SK-N-SH treated with all-trans-retinoic acid at 6 μM for 48 hours (cell line): ENCODE measurements at regions not wholly inside any gene's neighbourhood (a gene's known extent, or its start where the extent isn't known, plus 50 kb on each side); places are given as distances from the start of the nearest gene placed in this dataset.

Source experiments
- ATAC-seq: fragments of 200-7000 bp; cut with Tn5 transposase; 3 replicates; pipeline ENCODE4 v1.9.1; 2020; ENCODE audit warnings: mild to moderate bottlenecking, moderate library complexity
- ARNTL ChIP-seq: fragments of 450-650 bp; formaldehyde crosslinking; IDR thresholded peaks from 2 replicates; pipeline ENCODE4 v1.5.0; 2020; ENCODE audit warnings: low read depth, mild to moderate bottlenecking, moderate library complexity, borderline replicate concordance
- BACH2 ChIP-seq: fragments of 250-450 bp; sonication (Bioruptor Pico); IDR thresholded peaks from 2 replicates; pipeline ENCODE4 v1.9.0; 2021; ENCODE audit warnings: mild to moderate bottlenecking, borderline replicate concordance
- CSDC2 ChIP-seq: fragments of 250-450 bp; sonication (Bioruptor Pico); IDR thresholded peaks from 2 replicates; pipeline ENCODE4 v1.5.0; 2020; ENCODE audit warnings: mild to moderate bottlenecking, moderate library complexity
- ESRRG ChIP-seq: fragments of 250-450 bp; sonication (Bioruptor Pico); IDR thresholded peaks from 2 replicates; pipeline ENCODE4 v1.6.1; 2021; ENCODE audit warnings: mild to moderate bottlenecking
- GLIS3 ChIP-seq: fragments of 250-450 bp; sonication (Bioruptor Pico); IDR thresholded peaks from 2 replicates; pipeline ENCODE4 v1.5.0; 2020; ENCODE audit warnings: mild to moderate bottlenecking, moderate library complexity
- ISL1 ChIP-seq: fragments of 250-450 bp; sonication (Bioruptor Pico); IDR thresholded peaks from 2 replicates; pipeline ENCODE4 v2.1.2; 2022; ENCODE audit warnings: mild to moderate bottlenecking, moderate library complexity
- OSR1 ChIP-seq: fragments of 250-450 bp; sonication (Bioruptor Pico); IDR thresholded peaks from 2 replicates; pipeline ENCODE4 v1.8.0; 2022; ENCODE audit warnings: moderate library complexity, mild to moderate bottlenecking, inconsistent platforms
- PPARA ChIP-seq: fragments of 250-450 bp; sonication (Bioruptor Pico); IDR thresholded peaks from 2 replicates; pipeline ENCODE4 v1.5.0; 2020; ENCODE audit warnings: mild to moderate bottlenecking, borderline replicate concordance
- RARB ChIP-seq: fragments of 250-450 bp; sonication (Bioruptor Pico); IDR thresholded peaks from 2 replicates; pipeline ENCODE4 v1.8.0; 2021; ENCODE audit warnings: mild to moderate bottlenecking, moderate library complexity
- SNAI2 ChIP-seq: fragments of 250-450 bp; sonication (Bioruptor Pico); IDR thresholded peaks from 2 replicates; pipeline ENCODE4 v1.5.0; 2020; ENCODE audit warnings: mild to moderate bottlenecking, moderate library complexity
- TCF4 ChIP-seq: fragments of 250-450 bp; sonication (Bioruptor Pico); IDR thresholded peaks from 2 replicates; pipeline ENCODE4 v1.8.0; 2021; ENCODE audit warnings: mild to moderate bottlenecking, moderate library complexity, borderline replicate concordance
- TOX ChIP-seq: fragments of 250-450 bp; sonication (Bioruptor Pico); IDR thresholded peaks from 2 replicates; pipeline ENCODE4 v1.8.0; 2021; ENCODE audit warnings: mild to moderate bottlenecking, moderate library complexity, borderline replicate concordance
- ZC3H10 ChIP-seq: fragments of 250-450 bp; sonication (Bioruptor Pico); IDR thresholded peaks from 2 replicates; pipeline ENCODE4 v1.5.1; 2021; ENCODE audit warnings: mild to moderate bottlenecking, moderate library complexity
- ZFP3 ChIP-seq: fragments of 250-450 bp; sonication (Bioruptor Pico); IDR thresholded peaks from 2 replicates; pipeline ENCODE4 v1.5.0; 2020; ENCODE audit warnings: mild to moderate bottlenecking, moderate library complexity
- ZFP30 ChIP-seq: fragments of 450-650 bp; formaldehyde crosslinking; IDR thresholded peaks from 2 replicates; pipeline ENCODE4 v1.5.0; 2022; ENCODE audit warnings: mild to moderate bottlenecking, moderate library complexity
- ZNF565 ChIP-seq: fragments of 450-650 bp; formaldehyde crosslinking; conservative IDR thresholded peaks from 2 replicates; pipeline ENCODE4 v1.5.0; 2020; ENCODE audit warnings: low read depth, mild to moderate bottlenecking, moderate library complexity
- ZNF70 ChIP-seq: fragments of 450-650 bp; formaldehyde crosslinking; IDR thresholded peaks from 2 replicates; pipeline ENCODE4 v1.5.0; 2020; ENCODE audit warnings: mild to moderate bottlenecking, moderate library complexity
- ZNF8 ChIP-seq: fragments of 450-650 bp; formaldehyde crosslinking; IDR thresholded peaks from 2 replicates; pipeline ENCODE4 v1.5.0; 2020; ENCODE audit warnings: mild to moderate bottlenecking, moderate library complexity
- TF ChIP-seq, protein P1 (sequence below): fragments of 250-450 bp; sonication (Bioruptor Pico); IDR thresholded peaks from 2 replicates; pipeline ENCODE4 v1.8.0; 2020; ENCODE audit warnings: mild to moderate bottlenecking, moderate library complexity, borderline replicate concordance
- TF ChIP-seq, protein P2 (sequence below): fragments of 250-450 bp; sonication (Bioruptor Pico); IDR thresholded peaks from 2 replicates; pipeline ENCODE4 v1.8.0; 2021; ENCODE audit warnings: low read depth, mild to moderate bottlenecking, moderate library complexity, borderline replicate concordance
- TF ChIP-seq, protein P3 (sequence below): fragments of 250-450 bp; sonication (Bioruptor Pico); IDR thresholded peaks from 2 replicates; pipeline ENCODE4 v1.5.1; 2020; ENCODE audit warnings: low read depth, mild to moderate bottlenecking, moderate library complexity
- TF ChIP-seq, protein P4 (sequence below): fragments of 250-450 bp; sonication (Bioruptor Pico); IDR thresholded peaks from 2 replicates; pipeline ENCODE4 v1.5.1; 2021; ENCODE audit warnings: mild to moderate bottlenecking, moderate library complexity

DNA sequence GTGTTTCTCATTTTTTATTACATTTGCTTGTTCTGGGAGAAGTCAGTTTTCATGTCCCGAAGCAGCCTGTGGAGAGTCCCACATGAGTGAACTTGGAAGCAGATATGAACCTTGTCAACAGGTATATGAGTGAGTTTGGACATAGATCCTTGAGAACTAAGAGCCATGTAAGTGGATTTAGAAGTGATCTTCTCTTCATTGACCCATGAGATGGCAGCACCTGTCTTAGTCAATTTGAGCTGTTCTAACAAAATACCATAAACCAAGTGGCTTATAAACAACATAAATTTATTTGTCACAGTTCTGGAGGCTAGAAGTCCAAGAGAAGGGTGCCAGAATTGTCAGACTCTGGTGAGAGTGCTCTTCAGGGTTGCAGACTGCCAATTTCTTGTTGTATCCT is 1043.8 kb downstream of the ADGRL3 start:
- ATAC-seq: no peak
- no peak for TF ChIP-seq PPARA (CRISPR knock-in tag)
- TF ChIP-seq TOX: no peak
- no peak for TF ChIP-seq GLIS3 (CRISPR knock-in tag)
- TF ChIP-seq, protein P1, sequence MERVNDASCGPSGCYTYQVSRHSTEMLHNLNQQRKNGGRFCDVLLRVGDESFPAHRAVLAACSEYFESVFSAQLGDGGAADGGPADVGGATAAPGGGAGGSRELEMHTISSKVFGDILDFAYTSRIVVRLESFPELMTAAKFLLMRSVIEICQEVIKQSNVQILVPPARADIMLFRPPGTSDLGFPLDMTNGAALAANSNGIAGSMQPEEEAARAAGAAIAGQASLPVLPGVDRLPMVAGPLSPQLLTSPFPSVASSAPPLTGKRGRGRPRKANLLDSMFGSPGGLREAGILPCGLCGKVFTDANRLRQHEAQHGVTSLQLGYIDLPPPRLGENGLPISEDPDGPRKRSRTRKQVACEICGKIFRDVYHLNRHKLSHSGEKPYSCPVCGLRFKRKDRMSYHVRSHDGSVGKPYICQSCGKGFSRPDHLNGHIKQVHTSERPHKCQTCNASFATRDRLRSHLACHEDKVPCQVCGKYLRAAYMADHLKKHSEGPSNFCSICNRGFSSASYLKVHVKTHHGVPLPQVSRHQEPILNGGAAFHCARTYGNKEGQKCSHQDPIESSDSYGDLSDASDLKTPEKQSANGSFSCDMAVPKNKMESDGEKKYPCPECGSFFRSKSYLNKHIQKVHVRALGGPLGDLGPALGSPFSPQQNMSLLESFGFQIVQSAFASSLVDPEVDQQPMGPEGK (CRISPR knock-in tag): no peak
- no peak for TF ChIP-seq OSR1 (CRISPR knock-in tag)
- no peak for TF ChIP-seq ZC3H10 (CRISPR knock-in tag)
- TF ChIP-seq ZFP30 (CRISPR knock-in tag): no peak
- no peak for TF ChIP-seq ARNTL (CRISPR knock-in tag)

DNA sequence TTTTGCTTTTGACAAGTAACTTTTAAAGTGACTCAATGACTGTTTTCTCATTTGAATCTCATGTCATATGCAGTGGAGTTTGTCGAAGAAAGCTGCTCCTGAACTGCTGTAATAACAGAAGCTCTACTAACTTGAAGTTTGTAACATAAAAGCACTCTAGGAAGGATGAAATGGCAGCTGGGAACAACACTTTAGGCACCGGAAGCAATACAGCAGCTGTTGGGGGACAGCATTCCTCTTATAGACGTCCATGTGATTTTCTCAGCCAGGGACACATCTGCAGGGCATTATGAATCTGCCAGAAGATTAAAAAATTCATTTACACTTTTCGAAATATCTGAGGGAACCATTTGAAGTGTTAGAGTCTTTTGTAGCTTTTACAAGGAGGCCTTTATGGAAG is 1035.8 kb downstream of the ADGRL3 start:
- no peak for TF ChIP-seq TOX
- no peak for TF ChIP-seq OSR1 (CRISPR knock-in tag)
- TF ChIP-seq SNAI2 (CRISPR knock-in tag): no peak
- no peak for TF ChIP-seq CSDC2
- no peak for TF ChIP-seq ZC3H10 (CRISPR knock-in tag)
- no peak for TF ChIP-seq GLIS3 (CRISPR knock-in tag)
- TF ChIP-seq ZNF8 (CRISPR knock-in tag): no peak
- TF ChIP-seq ISL1 (CRISPR knock-in tag): no peak
- TF ChIP-seq, protein P2, sequence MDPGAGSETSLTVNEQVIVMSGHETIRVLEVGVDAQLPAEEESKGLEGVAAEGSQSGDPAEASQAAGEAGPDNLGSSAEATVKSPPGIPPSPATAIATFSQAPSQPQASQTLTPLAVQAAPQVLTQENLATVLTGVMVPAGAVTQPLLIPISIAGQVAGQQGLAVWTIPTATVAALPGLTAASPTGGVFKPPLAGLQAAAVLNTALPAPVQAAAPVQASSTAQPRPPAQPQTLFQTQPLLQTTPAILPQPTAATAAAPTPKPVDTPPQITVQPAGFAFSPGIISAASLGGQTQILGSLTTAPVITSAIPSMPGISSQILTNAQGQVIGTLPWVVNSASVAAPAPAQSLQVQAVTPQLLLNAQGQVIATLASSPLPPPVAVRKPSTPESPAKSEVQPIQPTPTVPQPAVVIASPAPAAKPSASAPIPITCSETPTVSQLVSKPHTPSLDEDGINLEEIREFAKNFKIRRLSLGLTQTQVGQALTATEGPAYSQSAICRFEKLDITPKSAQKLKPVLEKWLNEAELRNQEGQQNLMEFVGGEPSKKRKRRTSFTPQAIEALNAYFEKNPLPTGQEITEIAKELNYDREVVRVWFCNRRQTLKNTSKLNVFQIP (CRISPR knock-in tag): no peak
- TF ChIP-seq ZNF565 (CRISPR knock-in tag): no peak
- no peak for TF ChIP-seq ESRRG (CRISPR knock-in tag)
- TF ChIP-seq BACH2: no peak
- ATAC-seq: no peak

DNA sequence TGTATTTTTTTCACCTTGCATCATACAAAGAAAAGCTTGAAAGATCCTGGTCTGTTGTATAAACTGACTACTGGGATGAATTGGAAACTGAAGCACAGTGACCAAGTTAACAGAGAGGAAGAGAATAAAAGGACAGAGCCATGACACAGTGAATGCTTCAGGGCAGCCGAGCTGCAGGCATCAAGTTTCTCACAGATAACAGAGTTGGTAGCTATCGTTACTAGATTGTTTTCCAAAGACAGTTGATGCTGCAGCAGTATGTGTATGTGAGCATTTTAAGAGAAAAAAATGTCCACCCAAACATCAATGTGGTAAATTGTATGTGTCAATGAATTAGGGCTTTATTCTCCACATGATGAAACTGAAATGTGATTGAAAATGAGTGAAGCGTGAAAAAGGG is 1032.7 kb downstream of the ADGRL3 start:
- 0 out of 3 replicates have a peak, but pooled peaks have one; percentile 48 for ATAC-seq
- TF ChIP-seq TOX: no peak
- TF ChIP-seq ZNF8 (CRISPR knock-in tag): no peak
- no peak for TF ChIP-seq ZFP3 (CRISPR knock-in tag)
- no peak for TF ChIP-seq ISL1 (CRISPR knock-in tag)
- no peak for TF ChIP-seq TCF4 (CRISPR knock-in tag)
- no peak for TF ChIP-seq ZNF70 (CRISPR knock-in tag)
- no peak for TF ChIP-seq ARNTL (CRISPR knock-in tag)
- TF ChIP-seq, protein P1 (CRISPR knock-in tag): no peak
- TF ChIP-seq ZFP30 (CRISPR knock-in tag): no peak
- no peak for TF ChIP-seq BACH2
- TF ChIP-seq, protein P3, sequence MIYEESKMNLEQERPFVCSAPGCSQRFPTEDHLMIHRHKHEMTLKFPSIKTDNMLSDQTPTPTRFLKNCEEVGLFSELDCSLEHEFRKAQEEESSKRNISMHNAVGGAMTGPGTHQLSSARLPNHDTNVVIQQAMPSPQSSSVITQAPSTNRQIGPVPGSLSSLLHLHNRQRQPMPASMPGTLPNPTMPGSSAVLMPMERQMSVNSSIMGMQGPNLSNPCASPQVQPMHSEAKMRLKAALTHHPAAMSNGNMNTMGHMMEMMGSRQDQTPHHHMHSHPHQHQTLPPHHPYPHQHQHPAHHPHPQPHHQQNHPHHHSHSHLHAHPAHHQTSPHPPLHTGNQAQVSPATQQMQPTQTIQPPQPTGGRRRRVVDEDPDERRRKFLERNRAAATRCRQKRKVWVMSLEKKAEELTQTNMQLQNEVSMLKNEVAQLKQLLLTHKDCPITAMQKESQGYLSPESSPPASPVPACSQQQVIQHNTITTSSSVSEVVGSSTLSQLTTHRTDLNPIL (CRISPR knock-in tag): no peak

DNA sequence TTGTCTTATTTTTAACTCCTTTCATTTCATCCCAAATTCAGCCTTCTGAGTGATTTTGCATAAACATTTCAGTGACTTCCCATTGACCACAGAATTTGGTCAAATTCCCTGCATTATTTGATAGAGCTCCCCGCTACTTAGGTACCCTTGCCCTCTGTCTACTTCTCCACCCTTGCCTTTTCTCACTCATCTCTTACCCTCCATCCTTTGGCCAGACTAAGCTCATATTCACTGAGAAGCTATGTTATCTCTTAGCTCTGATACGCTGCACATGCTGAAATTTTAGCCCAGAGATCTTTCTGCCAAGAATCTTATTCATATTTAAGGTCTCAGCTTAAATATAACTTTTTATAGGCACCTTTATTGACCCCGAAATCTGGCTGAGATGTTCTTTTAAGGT is 1031.9 kb downstream of the ADGRL3 start:
- TF ChIP-seq TOX (no peak), ZC3H10 (CRISPR knock-in tag) (no peak), RARB (CRISPR knock-in tag) (no peak), ESRRG (CRISPR knock-in tag) (no peak), ZNF70 (CRISPR knock-in tag) (no peak), CSDC2 (no peak), ZFP30 (CRISPR knock-in tag) (no peak), ISL1 (CRISPR knock-in tag) (no peak), BACH2 (no peak)
- TF ChIP-seq, protein P4, sequence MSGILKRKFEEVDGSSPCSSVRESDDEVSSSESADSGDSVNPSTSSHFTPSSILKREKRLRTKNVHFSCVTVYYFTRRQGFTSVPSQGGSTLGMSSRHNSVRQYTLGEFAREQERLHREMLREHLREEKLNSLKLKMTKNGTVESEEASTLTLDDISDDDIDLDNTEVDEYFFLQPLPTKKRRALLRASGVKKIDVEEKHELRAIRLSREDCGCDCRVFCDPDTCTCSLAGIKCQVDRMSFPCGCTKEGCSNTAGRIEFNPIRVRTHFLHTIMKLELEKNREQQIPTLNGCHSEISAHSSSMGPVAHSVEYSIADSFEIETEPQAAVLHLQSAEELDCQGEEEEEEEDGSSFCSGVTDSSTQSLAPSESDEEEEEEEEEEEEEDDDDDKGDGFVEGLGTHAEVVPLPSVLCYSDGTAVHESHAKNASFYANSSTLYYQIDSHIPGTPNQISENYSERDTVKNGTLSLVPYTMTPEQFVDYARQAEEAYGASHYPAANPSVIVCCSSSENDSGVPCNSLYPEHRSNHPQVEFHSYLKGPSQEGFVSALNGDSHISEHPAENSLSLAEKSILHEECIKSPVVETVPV (CRISPR knock-in tag): no peak
- TF ChIP-seq, protein P2 (CRISPR knock-in tag): no peak
- no peak for ATAC-seq
